ENCODE measurements at regions not wholly inside any gene's neighbourhood (a gene's known extent, or its start where the extent isn't known, plus 50 kb on each side); places are given as distances from the start of the nearest gene placed in this dataset.

DNA sequence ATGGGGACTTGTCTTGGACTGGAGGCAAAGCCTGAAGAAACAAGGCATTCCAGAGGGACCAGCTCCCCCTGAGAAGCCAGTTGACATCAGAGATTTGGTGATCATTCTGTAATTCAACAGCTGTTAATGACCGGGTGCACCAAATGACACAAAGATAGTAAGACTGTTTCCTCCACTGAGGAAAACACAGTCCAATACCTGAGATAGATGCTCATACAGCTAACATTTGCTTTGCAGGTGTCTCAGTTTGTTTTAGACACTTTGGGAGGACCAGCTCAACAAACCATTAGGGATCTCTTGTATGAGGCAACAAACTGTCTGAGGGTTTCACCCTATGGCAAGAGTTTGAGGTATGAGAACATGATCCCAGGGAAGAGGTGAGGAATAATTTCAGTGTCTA lies 237.2 kb upstream of the PLET1 start:
- TF ChIP-seq CTCF (IDR thresholded peaks at IDR 0.05), result no peak
- no peak for TF ChIP-seq ZFX (IDR thresholded peaks at IDR 0.05; ENCODE audit: borderline replicate concordance)
